ENCODE measurements at regions not wholly inside any gene's neighbourhood (a gene's known extent, or its start where the extent isn't known, plus 50 kb on each side); places are given as distances from the start of the nearest gene placed in this dataset.

GRCh38 chr13:103243495-103243894 lies 177.3 kb upstream of the SLC10A2 start:
- intact Hi-C loops (cut with DNase I) = no loop called here
- H3K4me3 ChIP-seq (ENCODE audit: low read length in 2 of 2) = no peak overlapping the region
- no peak for ATAC-seq (ENCODE audit: low FRiP score)

GRCh38 chr13:103238441-103238840 lies 172.2 kb upstream of the SLC10A2 start:
- H3K9me3 ChIP-seq (ENCODE audit: control insufficient read depth, low read length) = peaks cover 1% of the 10 kb centered on the region
- H3K36me3 ChIP-seq (ENCODE audit: control insufficient read depth in 1 of 2, insufficient read depth in 2 of 2, low read length in 1 of 2) = no peaks in the 10 kb centered on the region
- no peak overlapping the region for H3K27ac ChIP-seq (ENCODE audit: low read depth in 1 of 2, low read length in 2 of 2)
- ATAC-seq (ENCODE audit: low FRiP score) = no peak
- 55 to 66% methylated on average over 2 of the region's 2 CpGs for WGBS, 2 donors
- no peaks in the 10 kb centered on the region for H3K4me1 ChIP-seq (ENCODE audit: control insufficient read depth in 1 of 2, insufficient read depth in 2 of 2, low read length in 2 of 2)
- H3K4me3 ChIP-seq (ENCODE audit: low read length in 2 of 2) = no peak overlapping the region
- H3K27me3 ChIP-seq (ENCODE audit: control insufficient read depth in 1 of 2, insufficient read depth in 2 of 2, low read length in 1 of 2) = no peaks in the 10 kb centered on the region
- DNase-seq = no peak
- intact Hi-C loops (cut with DNase I) = no loop called here

More at GRCh38 chr13:103243495-103243894, 177.3 kb upstream of the SLC10A2 start:
- Histone ChIP-seq H3K27ac (ENCODE audit: low read depth in 1 of 2, low read length in 2 of 2) (no peak overlapping the region), H3K27me3 (ENCODE audit: control insufficient read depth in 1 of 2, insufficient read depth in 2 of 2, low read length in 1 of 2) (no peaks in the 10 kb centered on the region), H3K36me3 (ENCODE audit: control insufficient read depth in 1 of 2, insufficient read depth in 2 of 2, low read length in 1 of 2) (no peaks in the 10 kb centered on the region), H3K9me3 (ENCODE audit: control insufficient read depth, low read length) (no peaks in the 10 kb centered on the region), H3K4me1 (ENCODE audit: control insufficient read depth in 1 of 2, insufficient read depth in 2 of 2, low read length in 2 of 2) (no peaks in the 10 kb centered on the region)
- no peak for DNase-seq
- 89 to 90% methylated on average over 3 of the region's 3 CpGs for WGBS, 2 donors

- Histone ChIP-seq H3K4me3 (ENCODE audit: low read length in 2 of 2) (no peak overlapping the region), H3K9me3 (ENCODE audit: control insufficient read depth, low read length) (peaks cover 1% of the 10 kb centered on the region), H3K27ac (ENCODE audit: low read depth in 1 of 2, low read length in 2 of 2) (no peak overlapping the region), H3K27me3 (ENCODE audit: control insufficient read depth in 1 of 2, insufficient read depth in 2 of 2, low read length in 1 of 2) (no peaks in the 10 kb centered on the region), H3K36me3 (ENCODE audit: control insufficient read depth in 1 of 2, insufficient read depth in 2 of 2, low read length in 1 of 2) (no peaks in the 10 kb centered on the region), H3K4me1 (ENCODE audit: control insufficient read depth in 1 of 2, insufficient read depth in 2 of 2, low read length in 2 of 2) (no peaks in the 10 kb centered on the region)
- no peak for ATAC-seq (ENCODE audit: low FRiP score)
- WGBS, 2 donors = 94 to 95% methylated on average over 2 of the region's 2 CpGs
- intact Hi-C loops (cut with DNase I) = no loop called here
- no peak for DNase-seq
These were observed 170.0 kb upstream of the SLC10A2 start for GRCh38 chr13:103236213-103236612.

GRCh38 chr13:103229674-103230073 lies 163.5 kb upstream of the SLC10A2 start:
- Histone ChIP-seq H3K27me3 (ENCODE audit: control insufficient read depth in 1 of 2, insufficient read depth in 2 of 2, low read length in 1 of 2) (no peaks in the 10 kb centered on the region), H3K9me3 (ENCODE audit: control insufficient read depth, low read length) (peaks cover 1% of the 10 kb centered on the region), H3K36me3 (ENCODE audit: control insufficient read depth in 1 of 2, insufficient read depth in 2 of 2, low read length in 1 of 2) (no peaks in the 10 kb centered on the region), H3K27ac (ENCODE audit: low read depth in 1 of 2, low read length in 2 of 2) (no peak overlapping the region), H3K4me1 (ENCODE audit: control insufficient read depth in 1 of 2, insufficient read depth in 2 of 2, low read length in 2 of 2) (no peaks in the 10 kb centered on the region), H3K4me3 (ENCODE audit: low read length in 2 of 2) (no peak overlapping the region)
- DNase-seq (no peak), ATAC-seq (ENCODE audit: low FRiP score) (no peak)
- WGBS, 2 donors = 39 to 42% methylated on average over 1 of the region's 1 CpG
- intact Hi-C loops (cut with DNase I) = no loop called here

GRCh38 chr13:103224804-103225203 lies 158.6 kb upstream of the SLC10A2 start:
- Histone ChIP-seq H3K27ac (ENCODE audit: low read depth in 1 of 2, low read length in 2 of 2) (no peak overlapping the region), H3K9me3 (ENCODE audit: control insufficient read depth, low read length) (no peaks in the 10 kb centered on the region), H3K36me3 (ENCODE audit: control insufficient read depth in 1 of 2, insufficient read depth in 2 of 2, low read length in 1 of 2) (no peaks in the 10 kb centered on the region), H3K4me3 (ENCODE audit: low read length in 2 of 2) (no peak overlapping the region), H3K4me1 (ENCODE audit: control insufficient read depth in 1 of 2, insufficient read depth in 2 of 2, low read length in 2 of 2) (no peaks in the 10 kb centered on the region), H3K27me3 (ENCODE audit: control insufficient read depth in 1 of 2, insufficient read depth in 2 of 2, low read length in 1 of 2) (no peaks in the 10 kb centered on the region)
- no peak for ATAC-seq (ENCODE audit: low FRiP score)
- intact Hi-C loops (cut with DNase I) = no loop called here
- WGBS, 2 donors = 69 to 71% methylated on average over 4 of the region's 4 CpGs
- DNase-seq = no peak

GRCh38 chr13:103222683-103223082 lies 156.5 kb upstream of the SLC10A2 start:
- Histone ChIP-seq H3K4me1 (ENCODE audit: control insufficient read depth in 1 of 2, insufficient read depth in 2 of 2, low read length in 2 of 2) (no peaks in the 10 kb centered on the region), H3K27ac (ENCODE audit: low read depth in 1 of 2, low read length in 2 of 2) (no peak overlapping the region), H3K4me3 (ENCODE audit: low read length in 2 of 2) (no peak overlapping the region), H3K9me3 (ENCODE audit: control insufficient read depth, low read length) (no peaks in the 10 kb centered on the region), H3K27me3 (ENCODE audit: control insufficient read depth in 1 of 2, insufficient read depth in 2 of 2, low read length in 1 of 2) (no peaks in the 10 kb centered on the region), H3K36me3 (ENCODE audit: control insufficient read depth in 1 of 2, insufficient read depth in 2 of 2, low read length in 1 of 2) (no peaks in the 10 kb centered on the region)
- ATAC-seq (ENCODE audit: low FRiP score) (no peak), DNase-seq (no peak)
- WGBS, 2 donors = 66 to 68% methylated on average over 4 of the region's 4 CpGs
- intact Hi-C loops (cut with DNase I) = no loop called here

- no peaks in the 10 kb centered on the region for H3K9me3 ChIP-seq (ENCODE audit: control insufficient read depth, low read length)
- H3K27ac ChIP-seq (ENCODE audit: low read depth in 1 of 2, low read length in 2 of 2) = no peak overlapping the region
- H3K36me3 ChIP-seq (ENCODE audit: control insufficient read depth in 1 of 2, insufficient read depth in 2 of 2, low read length in 1 of 2) = no peaks in the 10 kb centered on the region
- H3K4me3 ChIP-seq (ENCODE audit: low read length in 2 of 2) = no peak overlapping the region
- intact Hi-C loops (cut with DNase I) = no loop called here
- ATAC-seq (ENCODE audit: low FRiP score) = no peak
- 5 to 11% methylated on average over 1 of the region's 1 CpG for WGBS, 2 donors
- H3K27me3 ChIP-seq (ENCODE audit: control insufficient read depth in 1 of 2, insufficient read depth in 2 of 2, low read length in 1 of 2) = no peaks in the 10 kb centered on the region
- H3K4me1 ChIP-seq (ENCODE audit: control insufficient read depth in 1 of 2, insufficient read depth in 2 of 2, low read length in 2 of 2) = no peaks in the 10 kb centered on the region
- no peak for DNase-seq
These were observed 152.0 kb upstream of the SLC10A2 start for GRCh38 chr13:103218253-103218652.

GRCh38 chr13:103213152-103213551 lies 146.9 kb upstream of the SLC10A2 start:
- DNase-seq (no peak), ATAC-seq (ENCODE audit: low FRiP score) (no peak)
- Histone ChIP-seq H3K27ac (ENCODE audit: low read depth in 1 of 2, low read length in 2 of 2) (no peak overlapping the region), H3K36me3 (ENCODE audit: control insufficient read depth in 1 of 2, insufficient read depth in 2 of 2, low read length in 1 of 2) (no peaks in the 10 kb centered on the region), H3K27me3 (ENCODE audit: control insufficient read depth in 1 of 2, insufficient read depth in 2 of 2, low read length in 1 of 2) (no peaks in the 10 kb centered on the region), H3K9me3 (ENCODE audit: control insufficient read depth, low read length) (no peaks in the 10 kb centered on the region), H3K4me3 (ENCODE audit: low read length in 2 of 2) (no peak overlapping the region), H3K4me1 (ENCODE audit: control insufficient read depth in 1 of 2, insufficient read depth in 2 of 2, low read length in 2 of 2) (no peaks in the 10 kb centered on the region)
- intact Hi-C loops (cut with DNase I) = no loop called here
- 47 to 59% methylated on average over 7 of the region's 7 CpGs for WGBS, 2 donors

- no peak for ATAC-seq (ENCODE audit: low FRiP score)
- 93 to 94% methylated on average over 4 of the region's 4 CpGs for WGBS, 2 donors
- intact Hi-C loops (cut with DNase I) = no loop called here
These were observed 144.1 kb upstream of the SLC10A2 start for GRCh38 chr13:103210348-103210747.

More at GRCh38 chr13:103210348-103210747, 144.1 kb upstream of the SLC10A2 start:
- Histone ChIP-seq H3K27ac (ENCODE audit: low read depth in 1 of 2, low read length in 2 of 2) (no peak overlapping the region), H3K9me3 (ENCODE audit: control insufficient read depth, low read length) (no peaks in the 10 kb centered on the region), H3K4me3 (ENCODE audit: low read length in 2 of 2) (no peak overlapping the region), H3K27me3 (ENCODE audit: control insufficient read depth in 1 of 2, insufficient read depth in 2 of 2, low read length in 1 of 2) (no peaks in the 10 kb centered on the region), H3K36me3 (ENCODE audit: control insufficient read depth in 1 of 2, insufficient read depth in 2 of 2, low read length in 1 of 2) (no peaks in the 10 kb centered on the region), H3K4me1 (ENCODE audit: control insufficient read depth in 1 of 2, insufficient read depth in 2 of 2, low read length in 2 of 2) (no peaks in the 10 kb centered on the region)
- no peak for DNase-seq

Data from aorta (tissue), 5 donors.